ENCODE measurements at regions not wholly inside any gene's neighbourhood (a gene's known extent, or its start where the extent isn't known, plus 50 kb on each side); places are given as distances from the start of the nearest gene placed in this dataset.

DNA sequence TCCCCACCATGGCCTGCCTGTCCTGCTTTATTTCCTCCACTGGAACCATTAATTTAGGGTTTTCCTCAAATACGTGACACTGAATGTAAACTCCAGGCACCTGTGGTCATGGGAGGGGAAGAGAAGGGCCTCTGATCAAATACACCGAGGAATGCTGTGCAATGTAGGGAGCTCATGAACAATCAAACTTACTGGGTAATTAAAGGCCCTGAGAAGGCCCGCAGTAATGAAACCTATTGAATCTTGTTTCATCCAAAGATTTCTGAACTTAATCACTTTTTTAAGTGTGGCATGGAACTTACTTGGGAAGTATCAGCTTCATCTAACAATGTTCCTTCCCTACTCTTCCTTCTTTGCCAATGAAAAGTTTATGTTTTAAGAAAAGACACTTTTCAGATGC, 299.8 kb downstream of the MIAT start:
- TF ChIP-seq, protein P1, sequence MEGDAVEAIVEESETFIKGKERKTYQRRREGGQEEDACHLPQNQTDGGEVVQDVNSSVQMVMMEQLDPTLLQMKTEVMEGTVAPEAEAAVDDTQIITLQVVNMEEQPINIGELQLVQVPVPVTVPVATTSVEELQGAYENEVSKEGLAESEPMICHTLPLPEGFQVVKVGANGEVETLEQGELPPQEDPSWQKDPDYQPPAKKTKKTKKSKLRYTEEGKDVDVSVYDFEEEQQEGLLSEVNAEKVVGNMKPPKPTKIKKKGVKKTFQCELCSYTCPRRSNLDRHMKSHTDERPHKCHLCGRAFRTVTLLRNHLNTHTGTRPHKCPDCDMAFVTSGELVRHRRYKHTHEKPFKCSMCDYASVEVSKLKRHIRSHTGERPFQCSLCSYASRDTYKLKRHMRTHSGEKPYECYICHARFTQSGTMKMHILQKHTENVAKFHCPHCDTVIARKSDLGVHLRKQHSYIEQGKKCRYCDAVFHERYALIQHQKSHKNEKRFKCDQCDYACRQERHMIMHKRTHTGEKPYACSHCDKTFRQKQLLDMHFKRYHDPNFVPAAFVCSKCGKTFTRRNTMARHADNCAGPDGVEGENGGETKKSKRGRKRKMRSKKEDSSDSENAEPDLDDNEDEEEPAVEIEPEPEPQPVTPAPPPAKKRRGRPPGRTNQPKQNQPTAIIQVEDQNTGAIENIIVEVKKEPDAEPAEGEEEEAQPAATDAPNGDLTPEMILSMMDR (IDR thresholded peaks at IDR 0.05 in 4 of 5, conservative IDR thresholded peaks at IDR 0.05 in 1 of 5) = no peak
- no peak for TF ChIP-seq POLR2A (IDR thresholded peaks at IDR 0.05)

Data from gastrocnemius medialis (tissue), 4 donors.